DND-41 (cell line): ENCODE measurements at regions not wholly inside any gene's neighbourhood (a gene's known extent, or its start where the extent isn't known, plus 50 kb on each side); places are given as distances from the start of the nearest gene placed in this dataset.

Source experiments
- ATAC-seq: fragments of 200-7000 bp; cut with Tn5 transposase; 3 replicates; pipeline ENCODE4 v1.9.1; 2021; ENCODE audit warnings: low read depth; ENCODE audit not compliant: insufficient read depth
- DNase-seq: peaks from one replicate; pipeline ENCODE4 v3.0.0-alpha.2; 2020
- H2AFZ ChIP-seq: 2 replicates; pipeline ENCODE4 v1.6.0; 2012; ENCODE audit warnings: low read depth, low read length
- H3K27ac ChIP-seq: 2 replicates; pipeline ENCODE4 v1.5.1; 2012; ENCODE audit warnings: low read length, inconsistent platforms
- H3K27me3 ChIP-seq: fragments of 200-600 bp; sonication (generic); 2 replicates; pipeline ENCODE4 v1.6.0; 2012; ENCODE audit warnings: low read length, mild to moderate bottlenecking, inconsistent platforms; ENCODE audit not compliant: insufficient read depth, poor library complexity
- H3K36me3 ChIP-seq: 2 replicates; pipeline ENCODE4 v1.5.1; 2012; ENCODE audit warnings: low read length, inconsistent platforms; ENCODE audit not compliant: insufficient read depth
- H3K4me1 ChIP-seq: 2 replicates; pipeline ENCODE4 v1.5.1; 2012; ENCODE audit warnings: mild to moderate bottlenecking, low read length; ENCODE audit not compliant: insufficient read depth
- H3K4me2 ChIP-seq: 2 replicates; pipeline ENCODE4 v1.6.0; 2012; ENCODE audit warnings: mild to moderate bottlenecking, moderate library complexity, low read length, inconsistent platforms; ENCODE audit not compliant: insufficient read depth
- H3K4me3 ChIP-seq, 2 experiments: fragments of 200-600 bp in 1 of 2; shearing (Covaris generic) in 1 of 2; 2 replicates each; pipeline ENCODE4 v1.5.1; 2012 to 2016; ENCODE audit warnings: inconsistent platforms in 2 of 2, low read length in 2 of 2, mild to moderate bottlenecking in 2 of 2, low read depth in 1 of 2, moderate library complexity in 1 of 2
- H3K79me2 ChIP-seq: 2 replicates; pipeline ENCODE4 v1.6.0; 2012; ENCODE audit warnings: low read length, inconsistent platforms; ENCODE audit not compliant: insufficient read depth
- H3K9ac ChIP-seq: 2 replicates; pipeline ENCODE4 v1.6.0; 2012; ENCODE audit warnings: low read depth, mild to moderate bottlenecking, inconsistent platforms, low read length, moderate library complexity
- H3K9me3 ChIP-seq: 2 replicates; pipeline ENCODE4 v1.5.1; 2012; ENCODE audit warnings: low read length, moderate library complexity, mild to moderate bottlenecking, inconsistent platforms; ENCODE audit not compliant: insufficient read depth, severe bottlenecking
- H4K20me1 ChIP-seq: 2 replicates; pipeline ENCODE4 v1.6.0; 2012; ENCODE audit warnings: low read length; ENCODE audit not compliant: insufficient read depth
- EZH2 ChIP-seq: IDR thresholded peaks from 3 replicates; pipeline ENCODE4 v1.6.1; 2012; ENCODE audit warnings: borderline replicate concordance, low read depth, mild to moderate bottlenecking, moderate library complexity, low read length, inconsistent platforms; ENCODE audit not compliant: severe bottlenecking
- TF ChIP-seq, protein P1 (sequence below): IDR thresholded peaks from 2 replicates; pipeline ENCODE4 v1.5.1; 2012; ENCODE audit warnings: borderline replicate concordance, low read length, moderate library complexity, mild to moderate bottlenecking; ENCODE audit not compliant: poor library complexity, severe bottlenecking; ENCODE audit errors: extremely low read depth

DNA sequence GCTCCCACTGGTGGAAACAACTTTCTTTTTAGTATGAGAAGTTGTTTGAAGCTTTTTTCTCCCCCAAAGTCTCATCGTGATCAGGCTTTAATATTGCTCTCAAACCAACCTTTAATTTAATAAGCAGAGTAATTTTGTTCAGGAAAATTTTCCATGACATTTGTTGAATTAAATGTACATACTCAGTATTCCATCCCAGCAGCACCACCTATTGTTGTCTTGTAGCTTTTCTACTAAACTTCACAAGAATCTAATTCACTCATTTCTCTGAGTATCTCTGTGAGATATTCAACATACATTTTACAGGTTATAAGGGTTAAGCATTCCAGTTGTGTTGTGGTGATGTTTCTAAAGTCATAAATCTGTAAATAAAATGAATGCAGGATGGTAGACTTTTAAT is 218.3 kb upstream of the HAND2 start:
- Histone ChIP-seq H3K36me3 (no peaks in the 10 kb centered on the region), H3K79me2 (no peaks in the 10 kb centered on the region), H3K27ac (no peak overlapping the region), H3K27me3 (no peaks in the 10 kb centered on the region), H3K4me1 (no peaks in the 10 kb centered on the region), H2AFZ (no peak overlapping the region), H4K20me1 (no peaks in the 10 kb centered on the region), H3K9ac (no peak overlapping the region), H3K4me3 (no peak overlapping the region), H3K4me2 (no peak overlapping the region), H3K9me3 (no peaks in the 10 kb centered on the region)
- TF ChIP-seq, protein P1, sequence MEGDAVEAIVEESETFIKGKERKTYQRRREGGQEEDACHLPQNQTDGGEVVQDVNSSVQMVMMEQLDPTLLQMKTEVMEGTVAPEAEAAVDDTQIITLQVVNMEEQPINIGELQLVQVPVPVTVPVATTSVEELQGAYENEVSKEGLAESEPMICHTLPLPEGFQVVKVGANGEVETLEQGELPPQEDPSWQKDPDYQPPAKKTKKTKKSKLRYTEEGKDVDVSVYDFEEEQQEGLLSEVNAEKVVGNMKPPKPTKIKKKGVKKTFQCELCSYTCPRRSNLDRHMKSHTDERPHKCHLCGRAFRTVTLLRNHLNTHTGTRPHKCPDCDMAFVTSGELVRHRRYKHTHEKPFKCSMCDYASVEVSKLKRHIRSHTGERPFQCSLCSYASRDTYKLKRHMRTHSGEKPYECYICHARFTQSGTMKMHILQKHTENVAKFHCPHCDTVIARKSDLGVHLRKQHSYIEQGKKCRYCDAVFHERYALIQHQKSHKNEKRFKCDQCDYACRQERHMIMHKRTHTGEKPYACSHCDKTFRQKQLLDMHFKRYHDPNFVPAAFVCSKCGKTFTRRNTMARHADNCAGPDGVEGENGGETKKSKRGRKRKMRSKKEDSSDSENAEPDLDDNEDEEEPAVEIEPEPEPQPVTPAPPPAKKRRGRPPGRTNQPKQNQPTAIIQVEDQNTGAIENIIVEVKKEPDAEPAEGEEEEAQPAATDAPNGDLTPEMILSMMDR, result no peak
- TF ChIP-seq EZH2, result no peak
- DNase-seq, result no peak
- ATAC-seq, result no peak

DNA sequence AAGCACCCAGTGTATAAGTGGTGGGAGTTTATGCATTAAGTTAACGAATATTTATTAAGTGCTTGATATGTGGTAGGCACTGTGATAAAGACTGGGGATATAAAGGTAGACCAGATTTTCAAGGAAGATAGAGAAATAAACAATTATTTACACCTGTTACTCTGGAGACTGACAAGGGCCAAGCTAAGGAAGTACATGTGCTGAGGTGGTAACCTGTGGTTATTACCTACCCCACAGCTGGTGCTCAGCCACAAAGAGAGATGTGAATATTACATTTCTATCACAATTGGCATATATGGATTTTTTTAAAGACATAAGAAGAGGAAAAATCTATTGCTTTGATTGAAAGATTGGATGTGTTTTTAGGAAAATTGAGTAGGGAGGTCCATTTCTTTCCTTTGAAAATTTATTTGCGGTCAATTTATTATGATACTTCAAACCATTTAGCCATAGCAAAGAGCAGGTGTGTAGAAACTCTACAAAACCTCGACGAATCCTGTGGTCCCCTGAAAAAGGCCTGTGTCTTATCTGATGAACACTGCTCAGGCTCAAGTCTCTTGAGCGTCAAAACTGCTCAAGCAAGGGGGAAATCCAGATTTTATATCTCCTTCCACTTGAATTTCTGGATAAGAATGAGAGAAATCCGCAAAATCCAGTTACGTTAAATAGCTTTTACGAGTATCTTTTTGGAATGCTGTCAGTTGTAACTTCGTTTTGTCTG is 217.7 kb upstream of the HAND2 start:
- no peaks in the 10 kb centered on the region for H4K20me1 ChIP-seq
- ATAC-seq (no peak), DNase-seq (no peak)
- H3K9ac ChIP-seq, result no peak overlapping the region
- no peaks in the 10 kb centered on the region for H3K36me3 ChIP-seq
- no peak for TF ChIP-seq EZH2
- TF ChIP-seq, protein P1, result no peak
- H3K4me1 ChIP-seq, result no peaks in the 10 kb centered on the region
- no peak overlapping the region for H3K4me2 ChIP-seq
- no peak overlapping the region for H2AFZ ChIP-seq
- no peaks in the 10 kb centered on the region for H3K27me3 ChIP-seq
- H3K79me2 ChIP-seq, result no peaks in the 10 kb centered on the region
- no peak overlapping the region for H3K27ac ChIP-seq
- H3K9me3 ChIP-seq, result no peaks in the 10 kb centered on the region
- no peak overlapping the region for H3K4me3 ChIP-seq

DNA sequence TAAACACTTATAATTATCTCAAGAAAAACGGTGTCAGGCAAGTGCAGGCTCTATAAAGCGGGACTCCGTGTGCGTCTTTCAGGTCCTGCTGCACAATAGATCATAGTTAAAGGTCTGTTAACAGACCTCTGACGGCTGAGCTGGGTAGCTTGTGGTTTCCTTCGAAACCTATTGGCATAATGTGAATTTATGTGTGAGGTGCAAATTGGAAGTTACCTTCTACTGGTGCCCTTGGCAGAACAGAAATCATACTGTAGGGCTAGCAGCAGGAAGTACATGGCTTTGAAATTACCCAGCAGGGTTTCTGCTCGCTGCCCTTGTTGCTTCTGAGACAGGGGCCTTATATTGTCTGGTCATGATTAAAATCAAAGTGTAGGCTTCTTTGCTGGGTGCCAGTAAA is 216.4 kb upstream of the HAND2 start:
- no peaks in the 10 kb centered on the region for H3K27me3 ChIP-seq
- no peak overlapping the region for H3K27ac ChIP-seq
- no peak overlapping the region for H3K4me2 ChIP-seq
- H3K36me3 ChIP-seq, result no peaks in the 10 kb centered on the region
- TF ChIP-seq, protein P1, result no peak
- no peak for TF ChIP-seq EZH2
- no peaks in the 10 kb centered on the region for H3K4me1 ChIP-seq
- no peak overlapping the region for H2AFZ ChIP-seq
- no peaks in the 10 kb centered on the region for H4K20me1 ChIP-seq
- H3K79me2 ChIP-seq, result no peaks in the 10 kb centered on the region
- ATAC-seq (no peak), DNase-seq (no peak)
- no peak overlapping the region for H3K9ac ChIP-seq
- H3K4me3 ChIP-seq, result no peak overlapping the region
- H3K9me3 ChIP-seq, result no peaks in the 10 kb centered on the region
